OCI-LY3 (cell line): ENCODE measurements at regions not wholly inside any gene's neighbourhood (a gene's known extent, or its start where the extent isn't known, plus 50 kb on each side); places are given as distances from the start of the nearest gene placed in this dataset.

ENCODE experiments used
- H2AFZ ChIP-seq: fragments of 200-600, 300-600 bp; shearing (Covaris generic); 2 replicates; pipeline ENCODE4 v1.6.0; 2014; ENCODE audit warnings: antibody characterized with exemption, low read depth, low read length
- H3K27ac ChIP-seq: fragments of 200-600, 300-600 bp; sonication (generic); 2 replicates; pipeline ENCODE4 v1.5.1; 2014; ENCODE audit warnings: mild to moderate bottlenecking, low read length, moderate library complexity, mixed read lengths
- H3K27me3 ChIP-seq: fragments of 200-600, 300-600 bp; sonication (generic); 2 replicates; pipeline ENCODE4 v1.6.1; 2014; ENCODE audit warnings: low read depth, low read length, mixed read lengths
- H3K36me3 ChIP-seq: fragments of 200-600, 300-600 bp; sonication (generic); replicated peaks from 2 replicates; pipeline ENCODE3; 2014; ENCODE audit warnings: low read depth, low read length, mixed read lengths
- H3K4me1 ChIP-seq: fragments of 300-600, 200-600 bp; sonication (generic); 2 replicates; pipeline ENCODE4 v1.6.1; 2014; ENCODE audit warnings: low read length, mixed read lengths
- H3K4me2 ChIP-seq: fragments of 200-600, 300-600 bp; sonication (generic); 2 replicates; pipeline ENCODE4 v1.6.1; 2014; ENCODE audit warnings: low read length, mixed read lengths
- H3K4me3 ChIP-seq: fragments of 300-600, 200-600 bp; sonication (generic); 2 replicates; pipeline ENCODE4 v1.5.1; 2014; ENCODE audit warnings: antibody characterized with exemption, mild to moderate bottlenecking, low read length, moderate library complexity
- H3K79me2 ChIP-seq: fragments of 300-600, 200-600 bp; shearing (Covaris generic); 2 replicates; pipeline ENCODE4 v1.6.1; 2014; ENCODE audit warnings: mild to moderate bottlenecking, low read length, mixed read lengths
- H3K9ac ChIP-seq: fragments of 300-600, 200-600 bp; shearing (Covaris generic); 2 replicates; pipeline ENCODE4 v1.6.0; 2014; ENCODE audit warnings: mild to moderate bottlenecking, low read length, moderate library complexity
- H3K9me3 ChIP-seq: fragments of 200-600, 300-600 bp; shearing (Covaris generic); 2 replicates; pipeline ENCODE4 v1.6.1; 2014; ENCODE audit warnings: low read length, mixed read lengths; ENCODE audit not compliant: insufficient read depth
- H4K20me1 ChIP-seq: fragments of 200-600, 300-600 bp; sonication (generic); 2 replicates; pipeline ENCODE4 v1.6.1; 2016; ENCODE audit warnings: low read length, mixed read lengths; ENCODE audit not compliant: insufficient read depth
- EZH2phosphoT487 ChIP-seq: fragments of 200-600 bp; shearing (Covaris generic); IDR thresholded peaks from 2 replicates; pipeline ENCODE4 v1.6.1; 2018; ENCODE audit warnings: antibody characterized with exemption, mixed run types, low read depth
- TF ChIP-seq, protein P1 (sequence below): fragments of 200-600, 300-600 bp; sonication (generic); IDR thresholded peaks from 2 replicates; pipeline ENCODE4 v1.5.1; 2014; ENCODE audit warnings: antibody characterized with exemption, low read length, low read depth

DNA sequence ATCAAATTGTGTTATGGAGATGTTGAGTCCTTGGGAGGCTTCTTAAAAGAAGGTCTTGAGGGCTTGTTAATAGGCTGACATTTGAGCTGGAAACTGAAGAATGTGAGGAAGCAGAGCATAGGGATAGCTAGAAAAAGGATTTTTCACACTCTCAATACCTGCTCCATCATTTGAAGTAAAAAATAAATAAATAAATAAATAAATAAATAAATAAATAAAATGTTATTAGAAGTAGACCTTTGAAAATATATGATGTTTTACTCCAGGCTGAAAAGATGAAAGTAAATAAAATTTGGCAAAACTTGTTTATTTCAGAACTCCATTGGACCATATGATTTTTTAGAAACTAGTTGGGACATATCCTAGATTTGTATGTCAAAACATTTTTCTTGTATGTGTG is 1757.8 kb upstream of the TENM3 start:
- Histone ChIP-seq H3K4me2 (no peak overlapping the region), H4K20me1 (no peaks in the 10 kb centered on the region), H3K4me3 (no peak overlapping the region), H3K4me1 (no peaks in the 10 kb centered on the region), H3K79me2 (no peaks in the 10 kb centered on the region), H3K9me3 (no peaks in the 10 kb centered on the region), H3K27me3 (no peaks in the 10 kb centered on the region), H3K36me3 (no peaks in the 10 kb centered on the region), H3K27ac (no peak overlapping the region), H3K9ac (no peak overlapping the region), H2AFZ (no peak overlapping the region)
- TF ChIP-seq EZH2phosphoT487, result no peak

DNA sequence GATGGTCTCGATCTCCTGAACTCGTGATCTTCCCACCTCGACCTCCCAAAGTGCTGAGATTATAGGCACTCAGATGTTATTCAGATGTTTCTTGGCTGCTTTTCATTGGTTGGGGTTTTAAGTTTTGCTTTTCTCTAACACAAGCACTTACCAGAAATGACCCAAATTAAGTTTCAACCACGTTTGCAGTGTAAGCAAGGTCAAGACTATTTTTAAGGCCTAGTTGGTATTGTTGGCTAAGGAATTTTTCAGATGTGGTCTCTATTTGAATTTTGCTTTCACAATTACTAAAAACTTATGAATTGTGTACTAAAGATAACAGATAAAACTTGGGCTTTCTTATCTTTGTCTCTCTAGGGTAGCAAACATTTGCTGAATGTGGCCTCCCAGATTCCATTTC is 1756.9 kb upstream of the TENM3 start:
- no peaks in the 10 kb centered on the region for H4K20me1 ChIP-seq
- no peak overlapping the region for H3K27ac ChIP-seq
- no peaks in the 10 kb centered on the region for H3K27me3 ChIP-seq
- no peaks in the 10 kb centered on the region for H3K36me3 ChIP-seq
- no peak overlapping the region for H3K9ac ChIP-seq
- no peaks in the 10 kb centered on the region for H3K9me3 ChIP-seq
- no peak overlapping the region for H2AFZ ChIP-seq
- H3K4me2 ChIP-seq, result no peak overlapping the region
- no peaks in the 10 kb centered on the region for H3K4me1 ChIP-seq
- TF ChIP-seq, protein P1, sequence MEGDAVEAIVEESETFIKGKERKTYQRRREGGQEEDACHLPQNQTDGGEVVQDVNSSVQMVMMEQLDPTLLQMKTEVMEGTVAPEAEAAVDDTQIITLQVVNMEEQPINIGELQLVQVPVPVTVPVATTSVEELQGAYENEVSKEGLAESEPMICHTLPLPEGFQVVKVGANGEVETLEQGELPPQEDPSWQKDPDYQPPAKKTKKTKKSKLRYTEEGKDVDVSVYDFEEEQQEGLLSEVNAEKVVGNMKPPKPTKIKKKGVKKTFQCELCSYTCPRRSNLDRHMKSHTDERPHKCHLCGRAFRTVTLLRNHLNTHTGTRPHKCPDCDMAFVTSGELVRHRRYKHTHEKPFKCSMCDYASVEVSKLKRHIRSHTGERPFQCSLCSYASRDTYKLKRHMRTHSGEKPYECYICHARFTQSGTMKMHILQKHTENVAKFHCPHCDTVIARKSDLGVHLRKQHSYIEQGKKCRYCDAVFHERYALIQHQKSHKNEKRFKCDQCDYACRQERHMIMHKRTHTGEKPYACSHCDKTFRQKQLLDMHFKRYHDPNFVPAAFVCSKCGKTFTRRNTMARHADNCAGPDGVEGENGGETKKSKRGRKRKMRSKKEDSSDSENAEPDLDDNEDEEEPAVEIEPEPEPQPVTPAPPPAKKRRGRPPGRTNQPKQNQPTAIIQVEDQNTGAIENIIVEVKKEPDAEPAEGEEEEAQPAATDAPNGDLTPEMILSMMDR, result no peak
- TF ChIP-seq EZH2phosphoT487, result no peak
- H3K79me2 ChIP-seq, result no peaks in the 10 kb centered on the region
- H3K4me3 ChIP-seq, result no peak overlapping the region

DNA sequence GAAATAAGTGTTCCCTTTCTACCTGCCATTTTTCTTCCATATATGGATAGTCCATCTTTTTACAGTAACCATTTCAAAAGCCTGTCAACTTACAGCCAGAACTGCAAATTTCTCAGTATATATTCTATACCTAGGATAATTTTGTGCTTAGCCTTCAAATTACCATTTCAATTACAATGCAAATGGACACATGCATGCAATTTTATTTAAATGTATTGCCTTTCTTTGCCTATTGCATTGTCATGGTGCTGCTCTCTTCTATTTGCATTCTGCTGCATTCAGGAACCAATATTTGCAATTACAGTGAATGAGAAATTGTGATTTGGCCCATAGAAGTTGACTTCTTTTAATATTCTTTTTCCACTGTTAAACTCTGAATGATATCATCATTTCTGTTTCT is 1753.4 kb upstream of the TENM3 start:
- no peaks in the 10 kb centered on the region for H3K36me3 ChIP-seq
- no peaks in the 10 kb centered on the region for H3K9me3 ChIP-seq
- no peaks in the 10 kb centered on the region for H3K79me2 ChIP-seq
- no peaks in the 10 kb centered on the region for H3K27me3 ChIP-seq
- H3K9ac ChIP-seq, result no peak overlapping the region
- H3K4me3 ChIP-seq, result no peak overlapping the region
- H3K4me1 ChIP-seq, result no peaks in the 10 kb centered on the region
- H3K27ac ChIP-seq, result no peak overlapping the region
- H2AFZ ChIP-seq, result no peak overlapping the region
- no peak for TF ChIP-seq EZH2phosphoT487
- TF ChIP-seq, protein P1, result no peak
- H4K20me1 ChIP-seq, result no peaks in the 10 kb centered on the region
- no peak overlapping the region for H3K4me2 ChIP-seq

DNA sequence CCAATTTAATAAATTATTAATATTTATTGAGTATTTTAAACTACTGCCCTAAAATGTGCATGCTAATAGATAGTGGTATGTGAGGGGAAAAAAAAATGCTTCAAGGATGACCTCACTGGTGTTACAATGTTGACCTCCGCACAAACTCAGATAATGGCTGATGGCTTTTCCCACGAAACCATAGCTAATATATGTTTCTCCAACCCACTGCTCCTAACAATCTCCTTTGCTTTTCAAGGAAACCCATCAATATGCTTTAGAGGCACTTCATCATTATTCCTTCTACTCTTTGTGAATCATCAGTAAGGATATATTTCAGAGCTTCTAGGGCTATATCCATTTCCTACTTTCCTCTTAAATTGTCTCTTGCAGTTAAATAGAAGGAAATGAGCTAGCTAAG is 1752.0 kb upstream of the TENM3 start:
- no peaks in the 10 kb centered on the region for H3K4me1 ChIP-seq
- H3K27ac ChIP-seq, result no peak overlapping the region
- no peaks in the 10 kb centered on the region for H3K36me3 ChIP-seq
- no peaks in the 10 kb centered on the region for H3K27me3 ChIP-seq
- no peak overlapping the region for H2AFZ ChIP-seq
- H3K79me2 ChIP-seq, result no peaks in the 10 kb centered on the region
- H3K4me2 ChIP-seq, result no peak overlapping the region
- no peaks in the 10 kb centered on the region for H4K20me1 ChIP-seq
- no peaks in the 10 kb centered on the region for H3K9me3 ChIP-seq
- no peak for TF ChIP-seq EZH2phosphoT487
- TF ChIP-seq, protein P1, result no peak
- H3K9ac ChIP-seq, result no peak overlapping the region
- H3K4me3 ChIP-seq, result no peak overlapping the region

- Histone ChIP-seq H3K27me3 (no peaks in the 10 kb centered on the region), H3K4me3 (no peak overlapping the region), H3K4me1 (no peaks in the 10 kb centered on the region), H3K36me3 (no peaks in the 10 kb centered on the region), H3K9me3 (no peaks in the 10 kb centered on the region), H3K79me2 (no peaks in the 10 kb centered on the region), H4K20me1 (no peaks in the 10 kb centered on the region), H3K27ac (no peak overlapping the region), H2AFZ (no peak overlapping the region), H3K4me2 (no peak overlapping the region), H3K9ac (no peak overlapping the region)
- no peak for TF ChIP-seq EZH2phosphoT487
- TF ChIP-seq, protein P1, result no peak
Observed at GRCh38 chr4:180493299-180493698, 1749.9 kb upstream of the TENM3 start.
